Effector CD8-positive, alpha-beta T cell (primary cell): ENCODE measurements at regions not wholly inside any gene's neighbourhood (a gene's known extent, or its start where the extent isn't known, plus 50 kb on each side); places are given as distances from the start of the nearest gene placed in this dataset.

Source experiments
- DNase-seq: peaks from one replicate; lab custom pipeline; 2025; lab: John Stamatoyannopoulos, UW

DNA sequence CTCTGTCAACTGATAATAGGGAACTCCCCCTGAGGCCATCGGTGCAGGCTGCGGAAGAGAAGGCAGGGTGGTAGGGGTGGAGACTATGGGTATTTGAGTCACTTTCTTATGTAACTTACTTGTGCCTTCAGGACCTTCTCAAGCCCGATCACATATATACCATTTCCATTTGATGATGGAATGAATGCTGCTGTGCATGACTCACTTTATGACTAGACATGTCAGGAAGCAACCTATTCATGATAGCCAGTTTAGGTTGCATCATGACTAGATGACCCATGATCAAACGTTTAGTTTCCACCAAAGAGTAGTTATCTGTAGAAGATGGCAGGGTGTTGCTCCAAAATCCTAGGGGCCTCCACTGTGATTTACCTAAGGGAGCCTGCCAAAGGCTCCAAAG, 435.5 kb downstream of the DTHD1 start:
- no peak for DNase-seq

DNA sequence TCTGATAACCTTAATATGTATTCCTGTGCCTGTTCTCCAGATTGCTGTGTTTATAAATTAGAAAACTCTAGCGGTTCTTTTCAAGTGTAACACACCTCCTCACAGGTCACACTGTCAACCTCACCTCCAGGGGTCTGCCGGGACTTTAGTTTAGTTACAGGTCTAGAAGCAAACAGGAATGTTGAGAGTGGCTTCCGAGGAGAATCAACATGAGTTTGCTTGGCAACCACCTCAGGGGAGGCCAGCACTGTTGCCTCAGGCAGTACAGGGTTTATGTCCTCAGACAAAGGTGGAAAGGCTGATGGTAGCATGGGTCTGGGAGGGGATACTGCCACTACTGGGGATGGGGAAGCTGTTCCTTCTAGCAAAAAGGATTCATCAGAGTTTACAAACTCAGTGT, 438.0 kb downstream of the DTHD1 start:
- DNase-seq: no peak

DNA sequence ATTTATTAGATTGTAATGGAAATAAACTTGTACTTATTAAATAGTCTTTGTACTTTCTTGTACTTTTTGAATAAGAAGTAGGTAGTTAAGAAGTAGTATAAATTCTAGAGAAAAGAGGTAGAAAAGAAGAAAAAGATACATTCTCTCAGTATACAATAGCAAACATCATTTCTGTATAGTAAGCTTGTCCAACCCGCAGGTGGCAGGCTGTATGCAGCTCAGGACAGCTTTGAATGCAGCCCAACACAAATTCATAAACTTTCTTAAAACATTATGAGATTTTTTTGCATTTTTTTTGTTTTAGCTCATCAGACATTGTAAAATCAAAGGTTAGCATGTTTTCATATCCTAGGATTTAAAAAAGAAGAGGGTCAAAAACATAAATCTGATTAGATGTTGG, 441.6 kb downstream of the DTHD1 start:
- DNase-seq: no peak

DNA sequence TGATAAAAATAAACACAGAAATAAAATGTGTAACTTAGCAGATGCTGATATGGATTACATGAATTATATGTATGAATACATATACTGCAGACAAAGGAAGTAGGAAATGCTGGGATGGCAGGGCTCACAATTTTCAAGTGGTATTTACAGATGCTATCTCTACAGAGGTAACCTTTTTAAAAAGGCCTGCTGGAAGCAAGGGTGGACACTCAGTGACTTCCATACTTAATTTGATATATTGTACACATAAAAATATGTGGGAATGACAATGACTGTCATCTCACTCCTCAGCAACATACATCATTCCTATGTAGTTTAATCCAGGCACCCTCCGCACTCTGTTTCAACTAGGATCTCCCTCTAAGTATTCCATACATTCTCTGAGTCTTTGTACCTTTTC, 452.9 kb downstream of the DTHD1 start:
- no peak for DNase-seq

DNA sequence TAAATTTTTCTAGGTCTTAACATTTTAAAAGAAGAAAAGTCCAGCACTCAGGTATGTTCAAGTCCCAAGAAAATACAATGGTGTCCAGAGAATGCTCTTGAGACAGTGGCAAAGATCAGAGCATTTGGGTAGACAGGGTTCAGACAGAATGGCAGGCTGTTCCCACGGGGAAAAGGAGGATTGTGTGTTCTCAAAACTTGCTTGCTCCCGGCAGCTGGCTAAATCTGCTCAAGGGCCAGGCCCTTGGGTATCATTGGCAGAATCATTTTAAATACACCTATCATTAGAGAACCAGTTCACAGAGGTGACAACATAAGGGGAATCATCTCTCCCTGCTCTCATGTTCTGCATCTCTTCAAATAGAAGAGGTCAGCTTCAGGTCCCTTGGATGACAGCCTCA, 456.3 kb downstream of the DTHD1 start:
- DNase-seq: no peak

DNA sequence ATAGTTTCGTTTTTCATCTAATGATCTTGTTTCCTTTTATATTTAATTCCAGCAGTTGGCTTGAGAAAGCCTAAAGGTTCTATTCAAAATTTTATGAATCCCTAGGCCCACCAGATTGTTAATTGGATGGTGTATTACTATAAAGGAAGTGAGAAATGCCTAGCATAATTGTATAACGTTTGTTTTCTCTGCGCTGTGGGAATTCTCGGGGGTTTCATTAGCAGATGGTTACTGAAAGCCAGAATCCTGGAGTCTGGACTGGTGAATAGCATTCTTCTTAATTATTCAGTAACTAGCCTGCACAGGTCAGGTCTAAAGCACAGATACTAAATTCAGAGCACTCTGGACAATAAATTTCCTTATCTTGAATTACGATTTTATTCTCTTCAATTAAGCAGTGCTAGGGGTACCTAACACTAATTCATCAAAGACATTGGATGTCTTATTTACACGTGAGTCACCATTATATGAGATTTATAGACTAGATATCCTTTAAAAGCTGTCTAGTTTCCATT, 459.4 kb downstream of the DTHD1 start:
- DNase-seq: no peak

- DNase-seq: no peak
Measured at GRCh38 chr4:36747277-36748129, 466.1 kb downstream of the DTHD1 start.

GRCh38 chr4:36753048-36753447, 471.6 kb downstream of the DTHD1 start:
- no peak for DNase-seq

DNA sequence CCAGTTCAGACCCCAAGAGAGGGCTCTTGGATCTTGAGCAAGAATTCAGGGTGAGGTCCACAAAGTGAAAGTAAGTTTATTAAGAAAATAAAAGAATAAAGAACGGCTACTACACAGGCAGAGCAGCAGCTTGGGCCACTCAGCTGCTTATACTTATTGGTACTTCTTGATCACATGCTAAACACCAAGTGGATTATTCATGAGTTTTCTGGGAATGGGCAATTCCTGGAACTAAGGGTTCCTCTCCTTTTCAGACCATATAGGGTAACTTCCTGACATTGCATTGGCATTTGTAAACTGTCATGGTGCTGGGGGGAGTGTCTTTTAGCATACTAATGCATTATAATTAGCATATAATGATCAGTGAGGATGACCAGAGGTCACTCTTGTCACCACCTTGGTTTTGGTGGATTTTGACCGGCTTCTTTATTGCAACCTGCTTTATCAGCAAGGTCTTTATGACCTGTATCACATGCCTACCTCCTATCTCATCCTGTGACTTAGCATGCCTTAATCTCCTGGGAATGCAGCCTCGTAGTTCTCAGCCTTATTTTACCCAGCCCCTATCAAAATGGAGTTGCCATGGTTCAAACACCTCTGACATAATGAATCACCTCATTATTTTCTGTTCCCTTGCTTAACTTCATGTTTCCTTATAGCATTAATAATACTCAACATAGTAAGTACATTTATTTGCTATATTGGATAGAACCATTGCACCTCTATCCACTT, 476.3 kb downstream of the DTHD1 start:
- DNase-seq: no peak

- no peak for DNase-seq
Measured at GRCh38 chr4:36758312-36759178, 477.1 kb downstream of the DTHD1 start.

- no peak for DNase-seq
Measured at GRCh38 chr4:36761607-36762006, 480.2 kb downstream of the DTHD1 start.

GRCh38 chr4:36763814-36764213, 480.7 kb upstream of the NWD2 start:
- DNase-seq: no peak

DNA sequence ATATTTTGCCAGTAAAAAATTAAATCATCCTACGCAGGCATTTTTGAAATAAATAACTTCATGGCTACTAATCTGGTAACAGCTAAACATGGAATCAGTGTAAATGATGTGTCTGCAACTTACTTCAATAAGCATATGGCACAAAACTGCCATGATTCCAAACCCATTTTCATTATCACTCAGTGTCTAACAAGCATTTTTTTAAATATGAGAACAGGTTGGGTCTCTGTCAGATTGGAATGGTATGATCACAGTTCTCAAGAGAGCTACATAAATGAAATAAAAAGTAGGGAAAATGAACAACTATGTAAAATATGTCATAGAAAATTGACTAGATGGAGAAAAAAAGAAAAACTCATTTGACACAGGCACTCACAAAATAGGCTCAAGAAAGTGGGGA, 476.9 kb upstream of the NWD2 start:
- DNase-seq: no peak

DNA sequence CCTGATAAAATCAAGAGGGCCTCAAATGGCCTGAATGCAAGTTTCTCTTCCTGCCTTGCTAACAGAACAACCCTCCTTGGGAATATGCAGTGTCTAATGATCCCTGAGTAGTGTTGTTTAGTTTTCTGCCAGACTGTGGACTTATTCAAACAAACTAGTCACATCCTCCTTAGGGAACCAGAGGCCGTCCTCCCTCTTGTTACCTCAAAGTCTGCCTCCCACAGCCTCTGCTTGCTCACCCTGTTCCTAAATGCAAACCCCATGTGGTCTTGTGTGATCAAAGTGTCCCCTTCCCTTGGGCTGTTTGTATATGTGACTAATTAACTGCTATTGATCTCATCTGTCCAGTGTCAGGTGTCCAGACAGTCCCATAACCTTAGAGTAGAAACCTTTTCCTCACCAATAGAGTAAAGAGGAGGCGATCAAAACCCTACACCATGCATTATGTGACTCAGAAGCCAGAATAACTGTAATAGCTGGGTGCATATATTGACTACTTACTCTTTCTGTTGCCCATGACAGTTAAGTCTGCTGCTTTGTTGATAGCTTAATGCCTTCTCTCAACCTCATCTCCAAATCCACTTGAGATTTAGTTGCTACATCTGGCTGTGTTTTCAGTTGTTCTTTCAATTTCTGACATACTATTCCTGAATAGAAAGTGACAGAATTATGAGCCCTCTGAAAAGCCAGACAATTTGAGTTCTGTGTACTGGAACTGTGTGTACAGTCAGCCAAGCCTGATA, 473.0 kb upstream of the NWD2 start:
- no peak for DNase-seq

GRCh38 chr4:36772154-36772516, 472.4 kb upstream of the NWD2 start:
- no peak for DNase-seq

- no peak for DNase-seq
Measured at GRCh38 chr4:36773467-36773866, 471.1 kb upstream of the NWD2 start.

DNA sequence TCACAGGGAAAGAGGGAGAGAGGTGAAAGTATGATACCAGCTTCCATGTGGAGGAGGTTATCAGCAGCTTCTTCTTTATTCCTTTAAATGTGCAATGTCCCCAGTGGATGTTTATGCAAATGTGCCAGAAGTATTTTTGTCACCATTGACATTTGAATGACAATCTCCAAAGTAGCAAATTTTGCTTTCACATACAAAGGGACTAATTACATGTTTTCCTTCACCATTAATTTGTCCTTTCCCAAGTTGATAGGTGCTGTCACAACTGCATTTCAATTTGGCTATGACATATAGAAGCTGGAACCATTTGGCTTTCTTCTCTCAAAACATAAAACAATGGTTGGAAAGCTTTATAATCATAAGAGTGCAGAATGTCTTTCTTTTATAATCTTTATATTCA, 469.0 kb upstream of the NWD2 start:
- no peak for DNase-seq

- DNase-seq: no peak
Measured at GRCh38 chr4:36779601-36780000, 464.9 kb upstream of the NWD2 start.

DNA sequence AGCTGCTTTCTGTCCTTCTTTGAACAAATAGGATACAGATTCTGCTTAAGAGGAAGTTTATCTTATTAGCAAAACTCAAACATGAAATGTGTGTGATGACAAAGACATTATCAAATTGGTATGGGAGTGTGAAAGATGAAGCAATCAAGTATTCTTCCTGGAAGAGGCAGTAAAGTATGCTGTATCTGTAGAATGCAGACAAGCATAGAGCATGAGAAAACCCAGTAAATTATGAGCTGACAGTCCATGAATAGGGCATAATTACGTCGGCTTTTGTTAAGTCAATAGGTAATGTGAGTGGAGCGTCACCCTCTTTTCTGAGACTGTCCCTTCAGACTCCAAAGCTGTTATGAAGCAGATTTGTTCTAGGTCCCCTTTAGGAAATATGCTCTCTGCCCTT, 458.6 kb upstream of the NWD2 start:
- no peak for DNase-seq

DNA sequence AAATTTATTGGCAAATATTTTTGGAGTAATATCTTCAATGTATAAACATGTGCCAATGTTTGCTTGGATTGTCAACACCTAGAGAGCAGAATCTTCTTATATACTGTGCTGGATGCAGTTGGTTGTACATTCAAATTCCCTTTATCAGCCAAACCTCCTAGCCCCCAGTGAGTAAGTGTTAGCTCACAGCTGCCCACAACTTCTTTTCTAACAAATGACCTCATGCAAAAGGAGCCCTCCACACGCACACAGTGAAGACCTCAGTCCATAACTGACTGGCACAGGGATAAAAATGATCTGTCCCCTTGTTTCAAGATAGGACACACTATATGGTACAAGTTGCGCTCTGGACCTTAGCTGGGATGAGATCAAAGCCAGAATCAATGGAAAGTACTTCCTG, 458.0 kb upstream of the NWD2 start:
- DNase-seq: no peak

GRCh38 chr4:36794716-36795115, 449.8 kb upstream of the NWD2 start:
- DNase-seq: no peak

DNA sequence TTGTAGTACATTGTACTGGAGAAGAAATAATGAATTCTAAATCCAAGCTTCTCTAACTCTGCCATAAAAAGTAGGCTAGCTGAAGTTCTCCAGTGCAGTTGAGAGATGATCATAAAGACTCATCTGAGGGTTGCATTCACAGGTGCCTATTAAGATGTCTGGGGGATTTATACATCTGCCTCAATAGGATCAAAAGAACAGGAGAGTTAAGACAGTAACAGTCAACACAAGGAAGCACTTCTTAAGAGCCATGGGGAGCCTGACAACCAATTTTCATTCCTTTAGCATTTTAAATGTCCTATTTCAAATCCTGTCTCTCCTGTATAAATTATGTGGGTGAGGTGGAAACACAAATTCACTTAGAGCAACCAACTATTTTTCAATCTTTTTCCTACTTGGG, 432.4 kb upstream of the NWD2 start:
- no peak for DNase-seq
